ENCODE measurements at regions not wholly inside any gene's neighbourhood (a gene's known extent, or its start where the extent isn't known, plus 50 kb on each side); places are given as distances from the start of the nearest gene placed in this dataset.

GRCh38 chr10:10791869-10792268 is 225.8 kb upstream of the CELF2 start:
- Histone ChIP-seq H3K9me2 (ENCODE audit: insufficient read depth) (no peaks in the 10 kb centered on the region), H3K36me3 (ENCODE audit: control insufficient read depth in 1 of 2, insufficient read depth in 2 of 2, low read length in 2 of 2) (no peaks in the 10 kb centered on the region), H3K4me3 (replicated peaks in 1 of 2; ENCODE audit: low read depth in 1 of 2, low read length in 2 of 2) (no peak overlapping the region), H4K20me1 (ENCODE audit: insufficient read depth) (no peaks in the 10 kb centered on the region), H3K4me1 (ENCODE audit: control insufficient read depth in 1 of 2, insufficient read depth in 2 of 2, low read length in 2 of 2) (no peaks in the 10 kb centered on the region), H3K9me3 (ENCODE audit: control insufficient read depth in 1 of 2, insufficient read depth in 1 of 2, low read depth in 1 of 2, low read length in 2 of 2) (peaks cover 3 to 11% of the 10 kb centered on the region in 2 experiments; a peak in 3 of 4 replicates), H3K27ac (ENCODE audit: low read depth, low read length) (no peak overlapping the region), H2AFZ (ENCODE audit: low read depth, low read length, poor library complexity, severe bottlenecking) (no peak overlapping the region), H3K4me2 (ENCODE audit: low read length) (no peak overlapping the region), H3K9ac (ENCODE audit: low read length) (no peak overlapping the region), H3K27me3 (ENCODE audit: insufficient read depth, low read length) (no peaks in the 10 kb centered on the region), H3K79me2 (ENCODE audit: insufficient read depth, low read length) (no peaks in the 10 kb centered on the region)
- ChIA-PET POLR2A (no interaction called here), CTCF (no interaction called here), RAD21 (ENCODE audit: low non-redundant PET in 1 of 2, low total read pairs in 2 of 2, uncharacterized antibody in 2 of 2, unreplicated experiment in 2 of 2) (no interaction called here)
- intact Hi-C loops (cut with micrococcal nuclease) = no loop called here
- no peak for ATAC-seq
- no TSS peak for BruUV-seq (replicated peaks)
- no peak for DNase-seq (ENCODE audit: low read depth, low spot score)
- TF ChIP-seq RAD21 (IDR thresholded peaks at IDR 0.05; ENCODE audit: low read depth) = no peak
- TF ChIP-seq POLR2AphosphoS5 (IDR thresholded peaks at IDR 0.05; ENCODE audit: low read depth, low read length) = no peak
- no peak for TF ChIP-seq SIN3A (IDR thresholded peaks at IDR 0.05; ENCODE audit: low read depth)
- TF ChIP-seq EZH2 (IDR thresholded peaks at IDR 0.05) = no peak
- TF ChIP-seq POLR2A (IDR thresholded peaks at IDR 0.05; ENCODE audit: borderline replicate concordance, extremely low read depth, insufficient read depth, insufficient read length) = no peak
- no peak for TF ChIP-seq CTCF (IDR thresholded peaks at IDR 0.05 in 2 of 3, conservative IDR thresholded peaks at IDR 0.05 in 1 of 3; ENCODE audit: borderline replicate concordance in 1 of 3, insufficient read depth in 1 of 3, low read depth in 2 of 3, low read length in 2 of 3)
- no peak for TF ChIP-seq MAX (IDR thresholded peaks at IDR 0.05)
- no peak for TF ChIP-seq YY1 (IDR thresholded peaks at IDR 0.05; ENCODE audit: extremely low read depth, insufficient replicate concordance, low read depth, low read length)
- no peak for TF ChIP-seq ELF1 (IDR thresholded peaks at IDR 0.05; ENCODE audit: borderline replicate concordance, low read depth)
- no peak for TF ChIP-seq ZBTB33 (IDR thresholded peaks at IDR 0.05; ENCODE audit: extremely low read depth, insufficient replicate concordance, low read length)
- no peak for TF ChIP-seq CEBPB (IDR thresholded peaks at IDR 0.05; ENCODE audit: low read depth)
- TF ChIP-seq SP1 (IDR thresholded peaks at IDR 0.05; ENCODE audit: low read depth) = no peak
- TF ChIP-seq SRF (IDR thresholded peaks at IDR 0.05; ENCODE audit: low read depth) = no peak
- TF ChIP-seq ZNF274 (IDR thresholded peaks at IDR 0.05; ENCODE audit: low read depth, low read length) = no peak
- no peak for TF ChIP-seq FOSL1 (IDR thresholded peaks at IDR 0.05; ENCODE audit: low read depth)
- TF ChIP-seq EGR1 (IDR thresholded peaks at IDR 0.05; ENCODE audit: low read depth) = no peak
- no peak for TF ChIP-seq CBX3 (IDR thresholded peaks at IDR 0.05; ENCODE audit: low read depth)
- no peak for TF ChIP-seq JUND (IDR thresholded peaks at IDR 0.05)
- no peak for TF ChIP-seq ZFX (IDR thresholded peaks at IDR 0.05)

Measured in HCT116 (cell line).